ENCODE measurements at regions not wholly inside any gene's neighbourhood (a gene's known extent, or its start where the extent isn't known, plus 50 kb on each side); places are given as distances from the start of the nearest gene placed in this dataset.

- H3K9me2 ChIP-seq (replicated peaks; ENCODE audit: control insufficient read depth, low read length) = no peaks in the 10 kb centered on the region
These were observed 908.6 kb upstream of the MDGA2 start for GRCh38 chr14:48584031-48584430.

GRCh38 chr14:48582938-48583337, 907.5 kb upstream of the MDGA2 start:
- H3K36me3 ChIP-seq (ENCODE audit: control insufficient read depth, low read length) = no peaks in the 10 kb centered on the region
- H3K27me3 ChIP-seq (ENCODE audit: control insufficient read depth, low read length) = no peaks in the 10 kb centered on the region
- H3K4me3 ChIP-seq (ENCODE audit: low read length) = no peak overlapping the region
- no peaks in the 10 kb centered on the region for H4K20me1 ChIP-seq (ENCODE audit: control insufficient read depth, insufficient read depth, low read depth, low read length)
- no peak overlapping the region for H3K27ac ChIP-seq (ENCODE audit: low read depth, low read length)
- TF ChIP-seq EZH2phosphoT487 (IDR thresholded peaks at IDR 0.05; ENCODE audit: borderline replicate concordance, low read length) (no peak), CTCF (IDR thresholded peaks at IDR 0.05; ENCODE audit: low read depth, low read length, poor library complexity, severe bottlenecking) (no peak)
- no peaks in the 10 kb centered on the region for H3K79me2 ChIP-seq (ENCODE audit: control insufficient read depth, low read length)
- no peaks in the 10 kb centered on the region for H3K4me1 ChIP-seq (ENCODE audit: control insufficient read depth, low read length)
- no peaks in the 10 kb centered on the region for H3F3A ChIP-seq (ENCODE audit: control insufficient read depth, insufficient read depth)
- H3K9me2 ChIP-seq (replicated peaks; ENCODE audit: control insufficient read depth, low read length) = no peaks in the 10 kb centered on the region
- no peaks in the 10 kb centered on the region for H3K9me3 ChIP-seq (ENCODE audit: control insufficient read depth, insufficient read depth, low read length)
- H3K4me2 ChIP-seq (ENCODE audit: low read length) = no peak overlapping the region

More at GRCh38 chr14:48584031-48584430, 908.6 kb upstream of the MDGA2 start:
- Histone ChIP-seq H3K9me3 (ENCODE audit: control insufficient read depth, insufficient read depth, low read length) (no peaks in the 10 kb centered on the region), H3K79me2 (ENCODE audit: control insufficient read depth, low read length) (no peaks in the 10 kb centered on the region), H3K36me3 (ENCODE audit: control insufficient read depth, low read length) (no peaks in the 10 kb centered on the region), H3K4me1 (ENCODE audit: control insufficient read depth, low read length) (no peaks in the 10 kb centered on the region), H3K4me2 (ENCODE audit: low read length) (no peak overlapping the region), H3F3A (ENCODE audit: control insufficient read depth, insufficient read depth) (no peaks in the 10 kb centered on the region), H3K27ac (ENCODE audit: low read depth, low read length) (no peak overlapping the region), H3K27me3 (ENCODE audit: control insufficient read depth, low read length) (no peaks in the 10 kb centered on the region), H4K20me1 (ENCODE audit: control insufficient read depth, insufficient read depth, low read depth, low read length) (no peaks in the 10 kb centered on the region), H3K4me3 (ENCODE audit: low read length) (no peak overlapping the region)
- TF ChIP-seq CTCF (IDR thresholded peaks at IDR 0.05; ENCODE audit: low read depth, low read length, poor library complexity, severe bottlenecking) = no peak
- TF ChIP-seq EZH2phosphoT487 (IDR thresholded peaks at IDR 0.05; ENCODE audit: borderline replicate concordance, low read length) = no peak

DNA sequence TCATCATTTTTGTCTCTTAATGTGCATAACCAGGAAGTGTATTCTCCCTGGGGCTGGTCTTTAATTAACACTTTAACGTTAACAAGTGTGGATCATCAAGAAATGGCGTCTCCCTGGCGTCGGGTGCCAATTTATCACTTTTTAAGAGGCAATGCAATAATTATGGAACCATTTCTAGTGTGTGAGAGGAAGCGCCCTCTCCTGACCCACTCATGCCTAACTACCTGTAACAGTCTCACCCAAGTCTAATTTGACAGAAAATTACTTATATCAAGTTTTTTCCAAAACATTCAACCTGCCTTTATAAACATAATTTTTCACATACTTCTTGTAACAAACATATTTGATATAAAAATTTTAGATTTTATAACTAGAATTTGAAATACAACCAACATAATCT, 905.3 kb upstream of the MDGA2 start:
- TF ChIP-seq CTCF (IDR thresholded peaks at IDR 0.05; ENCODE audit: low read depth, low read length, poor library complexity, severe bottlenecking) = no peak
- H3K27me3 ChIP-seq (ENCODE audit: control insufficient read depth, low read length) = no peaks in the 10 kb centered on the region
- no peaks in the 10 kb centered on the region for H3K36me3 ChIP-seq (ENCODE audit: control insufficient read depth, low read length)

DNA sequence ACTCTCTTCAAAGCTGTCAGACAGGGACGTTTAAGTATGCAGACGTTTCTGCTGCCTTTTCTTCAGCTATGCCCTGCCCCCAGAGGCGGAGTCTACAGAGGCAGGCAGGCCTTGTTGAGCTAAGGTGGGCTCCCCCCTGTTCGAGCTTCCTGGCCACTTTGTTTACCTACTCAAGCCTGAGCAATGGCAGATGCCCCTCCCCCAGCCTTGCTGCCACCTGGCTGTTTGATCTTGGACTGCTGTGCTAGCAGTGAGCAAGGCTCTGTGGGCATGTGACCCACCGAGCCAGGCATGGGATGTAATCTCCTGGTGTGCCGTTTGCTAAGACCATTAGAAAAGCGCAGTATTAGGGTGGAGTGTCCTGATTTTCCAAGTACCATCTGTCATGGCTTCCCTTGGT, 900.4 kb upstream of the MDGA2 start:
- Histone ChIP-seq H3F3A (ENCODE audit: control insufficient read depth, insufficient read depth) (no peaks in the 10 kb centered on the region), H4K20me1 (ENCODE audit: control insufficient read depth, insufficient read depth, low read depth, low read length) (no peaks in the 10 kb centered on the region), H3K9me2 (replicated peaks; ENCODE audit: control insufficient read depth, low read length) (no peaks in the 10 kb centered on the region), H3K27me3 (ENCODE audit: control insufficient read depth, low read length) (no peaks in the 10 kb centered on the region), H3K79me2 (ENCODE audit: control insufficient read depth, low read length) (no peaks in the 10 kb centered on the region), H3K4me1 (ENCODE audit: control insufficient read depth, low read length) (no peaks in the 10 kb centered on the region), H3K36me3 (ENCODE audit: control insufficient read depth, low read length) (no peaks in the 10 kb centered on the region), H3K4me3 (ENCODE audit: low read length) (no peak overlapping the region), H3K4me2 (ENCODE audit: low read length) (no peak overlapping the region), H3K27ac (ENCODE audit: low read depth, low read length) (no peak overlapping the region), H3K9me3 (ENCODE audit: control insufficient read depth, insufficient read depth, low read length) (peaks cover 4% of the 10 kb centered on the region; the same call in 1 of the 2 replicates)
- no peak for TF ChIP-seq EZH2phosphoT487 (IDR thresholded peaks at IDR 0.05; ENCODE audit: borderline replicate concordance, low read length)
- no peak for TF ChIP-seq CTCF (IDR thresholded peaks at IDR 0.05; ENCODE audit: low read depth, low read length, poor library complexity, severe bottlenecking)

More for the DNA sequence above, 905.3 kb upstream of the MDGA2 start:
- H3K79me2 ChIP-seq (ENCODE audit: control insufficient read depth, low read length) = no peaks in the 10 kb centered on the region
- H3K4me2 ChIP-seq (ENCODE audit: low read length) = no peak overlapping the region
- H3K4me3 ChIP-seq (ENCODE audit: low read length) = no peak overlapping the region
- H3K9me2 ChIP-seq (replicated peaks; ENCODE audit: control insufficient read depth, low read length) = no peaks in the 10 kb centered on the region
- H3K9me3 ChIP-seq (ENCODE audit: control insufficient read depth, insufficient read depth, low read length) = peaks cover 3% of the 10 kb centered on the region; the same call in 1 of the 2 replicates
- no peaks in the 10 kb centered on the region for H3K4me1 ChIP-seq (ENCODE audit: control insufficient read depth, low read length)
- no peaks in the 10 kb centered on the region for H3F3A ChIP-seq (ENCODE audit: control insufficient read depth, insufficient read depth)
- H4K20me1 ChIP-seq (ENCODE audit: control insufficient read depth, insufficient read depth, low read depth, low read length) = no peaks in the 10 kb centered on the region
- H3K27ac ChIP-seq (ENCODE audit: low read depth, low read length) = no peak overlapping the region
